K562 (cell line): ENCODE measurements at regions not wholly inside any gene's neighbourhood (a gene's known extent, or its start where the extent isn't known, plus 50 kb on each side); places are given as distances from the start of the nearest gene placed in this dataset.

Source experiments
- ATAC-seq: fragments of 200-7000 bp; cut with Tn5 transposase; 3 replicates; pipeline ENCODE4 v1.9.1; 2020; ENCODE audit warnings: moderate library complexity
- BruUV-seq: library from RNA; stranded (reverse); fragments of 400-500 nt; replicated peaks from 2 replicates; lab custom pipeline; 2021; lab: Mats Ljungman, UMichigan
- CTCF ChIA-PET: fragments of 300-600 bp; formaldehyde crosslinking; extraction: SDS; loops from one replicate; lab custom pipeline; 2021; ENCODE audit warnings: low intra/inter-chr PET ratio; lab: Yijun Ruan, JAX
- POLR2A ChIA-PET: fragments of 300-600, 350-650 bp; sonication (Branson Sonifier 250); formaldehyde crosslinking; extraction: SDS; loops from one replicate; lab custom pipeline; 2021; ENCODE audit warnings: antibody characterized with exemption, inconsistent platforms; lab: Yijun Ruan, JAX
- DNase-seq, 4 experiments: peaks; one replicate each; pipeline versions ENCODE4 v3.0.0 to v3.0.0-alpha.2; 2011 to 2018; ENCODE audit warnings: low spot score in 3 of 4, mixed read lengths in 3 of 4; ENCODE audit errors: extremely low read depth in 1 of 4
- FAIRE-seq: peaks from 2 replicates; lab custom pipeline; 2011; peaks lifted over from hg19 to GRCh38; lab: Jason Lieb, UNC
- H2AFZ ChIP-seq: 2 replicates; pipeline ENCODE4 v1.6.0; 2011; ENCODE audit warnings: low read depth, low read length, control low read depth, inconsistent platforms
- H3K27ac ChIP-seq: fragments of 200-600 bp; 3 replicates; pipeline ENCODE4 v1.8.0; 2011; ENCODE audit warnings: low read depth, mild to moderate bottlenecking, control low read depth, inconsistent platforms, low read length, moderate library complexity, mixed read lengths; ENCODE audit errors: extremely low read depth
- H3K27me3 ChIP-seq, 2 experiments: fragments of 300-600 bp in 1 of 2; 2 replicates in 1 of 2; 3 replicates in 1 of 2; pipeline versions ENCODE4 v1.6.0 to v1.8.0; 2011; ENCODE audit warnings: inconsistent platforms in 2 of 2, low read length in 2 of 2, mild to moderate bottlenecking in 1 of 2, mixed read lengths in 1 of 2, moderate library complexity in 1 of 2; ENCODE audit not compliant: control insufficient read depth in 2 of 2, insufficient read depth in 2 of 2
- H3K36me3 ChIP-seq: fragments of 300-600 bp; 3 replicates; pipeline ENCODE4 v1.8.0; 2011; ENCODE audit warnings: mild to moderate bottlenecking, low read length, inconsistent platforms; ENCODE audit not compliant: control insufficient read depth, insufficient read depth
- H3K4me1 ChIP-seq, 2 experiments: fragments of 200-600 bp in 1 of 2; replicated peaks in 1 of 2; 2 replicates in 1 of 2; 3 replicates in 1 of 2; pipeline versions ENCODE4 v1.5.1 to v1.8.0; 2011; ENCODE audit warnings: inconsistent platforms in 2 of 2, low read length in 2 of 2, mild to moderate bottlenecking in 1 of 2, mixed read lengths in 1 of 2, moderate library complexity in 1 of 2; ENCODE audit not compliant: control insufficient read depth in 2 of 2, insufficient read depth in 2 of 2
- H3K4me2 ChIP-seq: 2 replicates; pipeline ENCODE4 v1.6.1; 2011; ENCODE audit warnings: low read length, control low read depth, inconsistent platforms, mixed read lengths; ENCODE audit not compliant: insufficient read depth
- H3K4me3 ChIP-seq: fragments of 200-600 bp; sonication (generic), shearing (Covaris generic); 2 replicates; pipeline ENCODE4 v1.5.1; 2016; ENCODE audit warnings: control low read depth, inconsistent platforms
- H3K79me2 ChIP-seq: fragments of 200-600 bp; 3 replicates; pipeline ENCODE4 v1.8.0; 2011; ENCODE audit warnings: low read length, inconsistent platforms; ENCODE audit not compliant: control insufficient read depth, insufficient read depth
- H3K9ac ChIP-seq, 2 experiments: 2 replicates each; pipeline versions ENCODE4 v1.6.0 to v1.6.1; 2011; ENCODE audit warnings: low read depth in 2 of 2, low read length in 2 of 2, control low read depth in 1 of 2, inconsistent platforms in 1 of 2, mild to moderate bottlenecking in 1 of 2, mixed read lengths in 1 of 2; ENCODE audit not compliant: insufficient read depth in 1 of 2
- H3K9me1 ChIP-seq: one replicate; pipeline ENCODE4 v1.6.0; 2011; ENCODE audit warnings: inconsistent platforms, mild to moderate bottlenecking, low read length, moderate library complexity; ENCODE audit not compliant: control insufficient read depth, insufficient read depth
- H3K9me3 ChIP-seq: replicated peaks from 2 replicates; pipeline ENCODE4 v1.5.1; 2011; ENCODE audit warnings: low read depth, low read length, inconsistent platforms; ENCODE audit not compliant: control insufficient read depth, insufficient read depth
- H4K20me1 ChIP-seq: replicated peaks from 2 replicates; pipeline ENCODE4 v1.6.1; 2011; ENCODE audit warnings: low read length, inconsistent platforms, mixed read lengths; ENCODE audit not compliant: control insufficient read depth, insufficient read depth
- BCL6 ChIP-seq: fragments of 250-450 bp; sonication (Bioruptor Pico); IDR thresholded peaks from 2 replicates; pipeline ENCODE4 v1.4.0; 2020
- CXXC5 ChIP-seq: fragments of 250-450 bp; sonication (Bioruptor Pico); IDR thresholded peaks from 2 replicates; pipeline ENCODE4 v1.8.0; 2022; ENCODE audit warnings: inconsistent platforms, mild to moderate bottlenecking, moderate library complexity
- KDM1A ChIP-seq, 2 experiments: fragments of 450-650 bp; IDR thresholded peaks; 2 replicates each; pipeline ENCODE4 v1.6.1; 2016; ENCODE audit warnings: mild to moderate bottlenecking in 2 of 2
- MAFG ChIP-seq: fragments of 450-650 bp; conservative IDR thresholded peaks from 2 replicates; pipeline ENCODE4 v1.6.1; 2016; ENCODE audit warnings: missing genetic modification characterization, missing compliant biosample characterization
- MAZ ChIP-seq, 2 experiments: fragments of 450-650 bp in 1 of 2; sonication (generic) in 1 of 2; formaldehyde crosslinking; IDR thresholded peaks in 1 of 2; conservative IDR thresholded peaks in 1 of 2; 2 replicates each; pipeline versions ENCODE4 v1.4.0 to v1.5.0; 2020; ENCODE audit warnings: mild to moderate bottlenecking in 1 of 2, missing genetic modification reagents in 1 of 2
- RBM15 ChIP-seq: fragments of 200-400 bp; formaldehyde crosslinking; IDR thresholded peaks from 2 replicates; pipeline ENCODE4 v1.6.1; 2018; ENCODE audit warnings: mild to moderate bottlenecking, low read length, moderate library complexity; ENCODE audit not compliant: insufficient read depth
- SIRT6 ChIP-seq: IDR thresholded peaks from one replicate; pipeline ENCODE4 v1.6.1; 2012; ENCODE audit warnings: low read depth, mild to moderate bottlenecking, control low read depth, inconsistent platforms, low read length, moderate library complexity
- TAL1 ChIP-seq: fragments of 450-650 bp; IDR thresholded peaks from 2 replicates; pipeline ENCODE4 v1.6.1; 2016; ENCODE audit warnings: mild to moderate bottlenecking
- ZC3H11A ChIP-seq: IDR thresholded peaks from 2 replicates; pipeline ENCODE4 v1.6.1; 2012; ENCODE audit warnings: low read depth, low read length, improper control_type of control experiment
- ZNF507 ChIP-seq: conservative IDR thresholded peaks from 2 replicates; pipeline ENCODE4 v1.6.1; 2017; ENCODE audit warnings: missing genetic modification characterization, missing compliant biosample characterization
- WGBS: fragments of 100-300 bp; shearing (Covaris generic); methylation state at CpG from one replicate; pipeline ENCODE4 v1.1.6; 2016; ENCODE audit warnings: low coverage, mixed read lengths; ENCODE audit not compliant: insufficient coverage; ENCODE audit errors: missing lambda C conversion rate; 5-methylcytosine and 5-hydroxymethylcytosine counted together
- in situ Hi-C: fragments of 300-500 bp; cut with MboI; formaldehyde crosslinking; loops from 4 replicates; pipeline ENCODE4 v1.15.0; 2018; ENCODE audit warnings: inconsistent platforms, mixed read lengths
- intact Hi-C: fragments of 100-400 bp; cut with micrococcal nuclease; formaldehyde crosslinking; loops from 2 replicates; pipeline ENCODE4 v1.14.2; 2022
- TF ChIP-seq, protein P1 (sequence below): sonication (generic); formaldehyde crosslinking; IDR thresholded peaks from 2 replicates; pipeline ENCODE4 v1.8.0; 2023; ENCODE audit warnings: mild to moderate bottlenecking, missing genetic modification reagents
- TF ChIP-seq, protein P2 (sequence below): fragments of 450-650 bp; IDR thresholded peaks from 2 replicates; pipeline ENCODE4 v1.6.1; 2016; ENCODE audit warnings: low read depth

DNA sequence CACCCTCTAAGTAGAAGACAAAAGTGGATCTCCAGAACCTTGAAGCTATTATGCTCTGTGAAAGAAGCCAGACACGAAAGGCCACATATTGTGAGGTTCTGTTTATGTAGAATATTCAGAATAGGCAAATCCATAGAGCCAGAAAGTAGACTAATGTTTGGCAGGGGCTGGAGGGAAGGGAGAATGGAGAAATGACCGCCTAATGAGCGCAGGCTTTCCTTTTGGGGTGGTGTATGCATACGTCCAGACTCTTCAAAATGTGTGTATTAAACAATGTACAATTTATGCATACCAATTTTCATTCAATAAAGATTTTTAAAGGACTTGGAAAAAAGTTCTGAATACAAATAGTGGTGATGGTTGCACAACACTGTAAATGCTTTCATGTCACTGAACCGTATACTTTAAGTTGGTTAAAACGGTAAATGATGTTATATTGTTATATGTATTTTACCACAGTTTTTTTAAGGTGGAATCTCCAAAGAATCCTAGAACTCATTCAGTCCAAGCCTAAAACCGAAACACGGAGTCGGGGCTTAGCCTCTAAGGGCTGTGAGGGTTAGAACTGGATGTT, 397.4 kb downstream of the SOX9 start:
- no peaks in the 10 kb centered on the region for H3K79me2 ChIP-seq
- 0% methylated on average over 9 of the region's 9 CpGs for WGBS
- H3K4me2 ChIP-seq: no peak overlapping the region
- TF ChIP-seq ZNF507 (tag): no peak
- TF ChIP-seq MAZ (CRISPR knock-in tag; conservative IDR thresholded peaks at IDR 0.05 in 1 of 2, IDR thresholded peaks at IDR 0.05 in 1 of 2): no peak
- no peak for TF ChIP-seq RBM15
- no peak for TF ChIP-seq SIRT6
- TF ChIP-seq MAFG (tag): no peak
- TF ChIP-seq ZC3H11A: no peak
- TF ChIP-seq KDM1A (IDR thresholded peaks at IDR 0.05): no peak
- TF ChIP-seq TAL1: no peak
- TF ChIP-seq CXXC5 (CRISPR knock-in tag): no peak
- no peak for TF ChIP-seq BCL6
- TF ChIP-seq, protein P1, sequence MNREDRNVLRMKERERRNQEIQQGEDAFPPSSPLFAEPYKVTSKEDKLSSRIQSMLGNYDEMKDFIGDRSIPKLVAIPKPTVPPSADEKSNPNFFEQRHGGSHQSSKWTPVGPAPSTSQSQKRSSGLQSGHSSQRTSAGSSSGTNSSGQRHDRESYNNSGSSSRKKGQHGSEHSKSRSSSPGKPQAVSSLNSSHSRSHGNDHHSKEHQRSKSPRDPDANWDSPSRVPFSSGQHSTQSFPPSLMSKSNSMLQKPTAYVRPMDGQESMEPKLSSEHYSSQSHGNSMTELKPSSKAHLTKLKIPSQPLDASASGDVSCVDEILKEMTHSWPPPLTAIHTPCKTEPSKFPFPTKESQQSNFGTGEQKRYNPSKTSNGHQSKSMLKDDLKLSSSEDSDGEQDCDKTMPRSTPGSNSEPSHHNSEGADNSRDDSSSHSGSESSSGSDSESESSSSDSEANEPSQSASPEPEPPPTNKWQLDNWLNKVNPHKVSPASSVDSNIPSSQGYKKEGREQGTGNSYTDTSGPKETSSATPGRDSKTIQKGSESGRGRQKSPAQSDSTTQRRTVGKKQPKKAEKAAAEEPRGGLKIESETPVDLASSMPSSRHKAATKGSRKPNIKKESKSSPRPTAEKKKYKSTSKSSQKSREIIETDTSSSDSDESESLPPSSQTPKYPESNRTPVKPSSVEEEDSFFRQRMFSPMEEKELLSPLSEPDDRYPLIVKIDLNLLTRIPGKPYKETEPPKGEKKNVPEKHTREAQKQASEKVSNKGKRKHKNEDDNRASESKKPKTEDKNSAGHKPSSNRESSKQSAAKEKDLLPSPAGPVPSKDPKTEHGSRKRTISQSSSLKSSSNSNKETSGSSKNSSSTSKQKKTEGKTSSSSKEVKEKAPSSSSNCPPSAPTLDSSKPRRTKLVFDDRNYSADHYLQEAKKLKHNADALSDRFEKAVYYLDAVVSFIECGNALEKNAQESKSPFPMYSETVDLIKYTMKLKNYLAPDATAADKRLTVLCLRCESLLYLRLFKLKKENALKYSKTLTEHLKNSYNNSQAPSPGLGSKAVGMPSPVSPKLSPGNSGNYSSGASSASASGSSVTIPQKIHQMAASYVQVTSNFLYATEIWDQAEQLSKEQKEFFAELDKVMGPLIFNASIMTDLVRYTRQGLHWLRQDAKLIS: no peak
- TF ChIP-seq, protein P2, sequence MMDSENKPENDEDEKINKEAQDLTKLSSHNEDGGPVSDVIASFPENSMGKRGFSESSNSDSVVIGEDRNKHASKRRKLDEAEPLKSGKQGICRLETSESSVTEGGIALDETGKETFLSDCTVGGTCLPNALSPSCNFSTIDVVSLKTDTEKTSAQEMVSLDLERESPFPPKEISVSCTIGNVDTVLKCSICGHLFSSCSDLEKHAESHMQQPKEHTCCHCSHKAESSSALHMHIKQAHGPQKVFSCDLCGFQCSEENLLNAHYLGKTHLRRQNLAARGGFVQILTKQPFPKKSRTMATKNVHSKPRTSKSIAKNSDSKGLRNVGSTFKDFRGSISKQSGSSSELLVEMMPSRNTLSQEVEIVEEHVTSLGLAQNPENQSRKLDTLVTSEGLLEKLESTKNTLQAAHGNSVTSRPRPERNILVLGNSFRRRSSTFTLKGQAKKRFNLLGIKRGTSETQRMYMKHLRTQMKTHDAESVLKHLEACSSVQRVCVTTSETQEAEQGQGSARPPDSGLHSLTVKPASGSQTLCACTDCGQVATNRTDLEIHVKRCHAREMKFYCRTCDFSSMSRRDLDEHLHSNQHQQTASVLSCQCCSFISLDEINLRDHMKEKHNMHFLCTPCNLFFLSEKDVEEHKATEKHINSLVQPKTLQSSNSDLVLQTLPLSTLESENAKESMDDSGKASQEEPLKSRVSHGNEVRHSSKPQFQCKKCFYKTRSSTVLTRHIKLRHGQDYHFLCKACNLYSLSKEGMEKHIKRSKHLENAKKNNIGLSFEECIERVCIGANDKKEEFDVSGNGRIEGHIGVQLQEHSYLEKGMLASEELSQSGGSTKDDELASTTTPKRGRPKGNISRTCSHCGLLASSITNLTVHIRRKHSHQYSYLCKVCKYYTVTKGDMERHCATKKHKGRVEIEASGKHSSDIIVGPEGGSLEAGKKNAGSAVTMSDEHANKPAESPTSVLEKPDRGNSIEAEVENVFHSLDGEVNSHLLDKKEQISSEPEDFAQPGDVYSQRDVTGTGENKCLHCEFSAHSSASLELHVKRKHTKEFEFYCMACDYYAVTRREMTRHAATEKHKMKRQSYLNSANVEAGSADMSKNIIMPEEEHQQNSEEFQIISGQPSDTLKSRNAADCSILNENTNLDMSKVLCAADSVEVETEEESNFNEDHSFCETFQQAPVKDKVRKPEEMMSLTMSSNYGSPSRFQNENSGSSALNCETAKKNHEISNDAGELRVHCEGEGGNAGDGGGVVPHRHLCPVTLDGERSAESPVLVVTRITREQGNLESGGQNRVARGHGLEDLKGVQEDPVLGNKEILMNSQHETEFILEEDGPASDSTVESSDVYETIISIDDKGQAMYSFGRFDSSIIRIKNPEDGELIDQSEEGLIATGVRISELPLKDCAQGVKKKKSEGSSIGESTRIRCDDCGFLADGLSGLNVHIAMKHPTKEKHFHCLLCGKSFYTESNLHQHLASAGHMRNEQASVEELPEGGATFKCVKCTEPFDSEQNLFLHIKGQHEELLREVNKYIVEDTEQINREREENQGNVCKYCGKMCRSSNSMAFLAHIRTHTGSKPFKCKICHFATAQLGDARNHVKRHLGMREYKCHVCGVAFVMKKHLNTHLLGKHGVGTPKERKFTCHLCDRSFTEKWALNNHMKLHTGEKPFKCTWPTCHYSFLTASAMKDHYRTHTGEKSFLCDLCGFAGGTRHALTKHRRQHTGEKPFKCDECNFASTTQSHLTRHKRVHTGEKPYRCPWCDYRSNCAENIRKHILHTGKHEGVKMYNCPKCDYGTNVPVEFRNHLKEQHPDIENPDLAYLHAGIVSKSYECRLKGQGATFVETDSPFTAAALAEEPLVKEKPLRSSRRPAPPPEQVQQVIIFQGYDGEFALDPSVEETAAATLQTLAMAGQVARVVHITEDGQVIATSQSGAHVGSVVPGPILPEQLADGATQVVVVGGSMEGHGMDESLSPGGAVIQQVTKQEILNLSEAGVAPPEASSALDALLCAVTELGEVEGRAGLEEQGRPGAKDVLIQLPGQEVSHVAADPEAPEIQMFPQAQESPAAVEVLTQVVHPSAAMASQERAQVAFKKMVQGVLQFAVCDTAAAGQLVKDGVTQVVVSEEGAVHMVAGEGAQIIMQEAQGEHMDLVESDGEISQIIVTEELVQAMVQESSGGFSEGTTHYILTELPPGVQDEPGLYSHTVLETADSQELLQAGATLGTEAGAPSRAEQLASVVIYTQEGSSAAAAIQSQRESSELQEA: no peak

More for the DNA sequence above, 397.4 kb downstream of the SOX9 start:
- Histone ChIP-seq H3K36me3 (no peaks in the 10 kb centered on the region), H3K4me3 (no peak overlapping the region), H3K27ac (no peak overlapping the region), H2AFZ (no peak overlapping the region), H4K20me1 (no peaks in the 10 kb centered on the region), H3K9me1 (peaks cover 2% of the 10 kb centered on the region), H3K27me3 (peaks cover 0 to 3% of the 10 kb centered on the region in 2 experiments; a peak in 1 of 5 replicates), H3K4me1 (no peaks in the 10 kb centered on the region), H3K9ac (no peak overlapping the region), H3K9me3 (no peaks in the 10 kb centered on the region)
- DNase-seq: no peak
- POLR2A ChIA-PET: no interaction called here
- in situ Hi-C loops (no loop called here), intact Hi-C loops (no loop called here)
- CTCF ChIA-PET: no interaction called here
- FAIRE-seq: no peak
- no peak for ATAC-seq
- BruUV-seq: no TSS peak
